IPS-NIHi11 (cell line): ENCODE measurements at regions not wholly inside any gene's neighbourhood (a gene's known extent, or its start where the extent isn't known, plus 50 kb on each side); places are given as distances from the start of the nearest gene placed in this dataset.

Source experiments
- DNase-seq: peaks from one replicate; pipeline ENCODE4 v3.0.0; 2012; ENCODE audit warnings: mixed read lengths, low spot score

DNA sequence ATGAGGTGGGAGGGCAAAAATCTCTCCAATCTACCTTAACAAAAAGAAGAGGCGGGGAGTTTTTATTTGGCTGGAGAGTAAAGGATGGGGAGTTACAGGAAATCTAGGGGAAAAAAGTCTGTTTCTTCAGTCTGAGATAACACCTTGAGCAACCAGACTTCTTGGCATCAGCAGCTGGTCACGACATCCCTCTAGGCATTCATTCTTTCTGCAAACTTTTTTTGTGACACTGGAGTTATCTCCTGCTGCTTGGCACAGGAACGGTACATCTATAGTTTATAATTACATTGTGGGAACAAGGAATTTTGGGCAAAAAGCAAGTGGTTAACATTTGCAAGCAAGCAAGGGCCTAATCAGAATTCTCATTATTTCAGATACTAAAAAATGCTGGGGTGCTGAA, 50.6 kb upstream of the IFNGR1 start:
- DNase-seq = no peak

DNA sequence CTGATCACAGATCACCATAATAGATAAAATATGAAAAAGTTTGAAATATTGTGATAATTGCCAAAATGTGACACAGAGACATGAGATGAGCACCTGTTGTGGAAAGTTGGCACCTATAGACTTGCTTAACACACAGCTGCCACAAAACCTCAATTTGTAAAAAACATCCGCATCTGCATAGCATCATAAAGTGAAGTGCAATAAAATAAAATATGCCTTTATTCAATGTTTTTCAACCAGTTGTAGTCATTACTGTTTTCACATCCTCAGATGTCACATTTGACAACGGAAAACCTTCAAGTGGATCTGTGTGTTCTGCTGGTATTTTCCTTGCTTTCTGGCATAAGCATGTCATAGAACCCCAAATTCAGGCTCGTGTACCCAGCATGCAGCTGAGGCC, 50.2 kb upstream of the IFNGR1 start:
- DNase-seq = no peak
